HEK293 (cell line): ENCODE measurements at regions not wholly inside any gene's neighbourhood (a gene's known extent, or its start where the extent isn't known, plus 50 kb on each side); places are given as distances from the start of the nearest gene placed in this dataset.

Experiments
- FEZF1 ChIP-seq: fragments of 450-650 bp; formaldehyde crosslinking; IDR thresholded peaks from 2 replicates; pipeline ENCODE4 v1.5.1; 2016; ENCODE audit warnings: missing biosample characterization, missing genetic modification characterization
- SP7 ChIP-seq: fragments of 450-650 bp; formaldehyde crosslinking; IDR thresholded peaks from 2 replicates; pipeline ENCODE4 v1.5.1; 2016; ENCODE audit warnings: missing biosample characterization, missing genetic modification characterization
- ZNF501 ChIP-seq: fragments of 450-650 bp; formaldehyde crosslinking; IDR thresholded peaks from 2 replicates; pipeline ENCODE4 v1.5.1; 2016; ENCODE audit warnings: missing biosample characterization, missing genetic modification characterization
- TF ChIP-seq, protein P1 (sequence below): fragments of 450-650 bp; formaldehyde crosslinking; IDR thresholded peaks from 2 replicates; pipeline ENCODE4 v1.5.1; 2016; ENCODE audit warnings: missing biosample characterization, missing genetic modification characterization

DNA sequence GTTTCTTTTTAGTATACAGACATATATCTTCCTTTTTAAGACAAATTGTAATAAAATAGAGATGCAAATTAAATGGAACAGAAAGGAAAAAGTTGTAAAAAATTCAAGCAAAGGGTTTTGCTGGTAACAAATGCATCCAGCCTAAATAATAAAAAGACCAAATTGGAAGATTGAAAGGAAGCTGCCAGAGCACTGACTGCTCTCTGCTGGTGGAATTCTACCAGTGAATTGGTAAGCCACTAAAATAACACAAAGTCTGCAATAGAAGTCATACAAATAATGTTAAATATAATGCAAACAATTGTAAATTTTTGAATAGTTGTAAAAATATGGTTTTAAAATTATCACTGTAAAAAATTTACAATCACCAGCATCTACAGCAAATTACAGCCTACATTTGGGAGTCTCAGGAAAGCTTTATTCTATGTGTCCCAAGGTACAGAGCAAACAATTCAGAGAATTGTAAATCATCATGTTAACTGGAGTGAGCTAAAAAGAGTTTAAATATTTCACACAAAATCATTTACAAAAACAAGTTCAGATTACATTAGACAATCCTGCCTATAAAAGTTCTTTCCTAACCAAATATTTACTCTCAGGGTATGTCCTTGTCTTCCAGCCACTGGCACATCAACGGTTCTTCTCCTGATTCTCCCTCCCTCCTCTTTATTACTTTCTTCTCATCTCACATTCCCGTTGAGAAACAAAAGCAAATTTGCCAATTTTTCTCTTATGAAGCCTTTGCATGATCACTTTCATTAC, 1322.5 kb downstream of the PCDH7 start:
- TF ChIP-seq, protein P1, sequence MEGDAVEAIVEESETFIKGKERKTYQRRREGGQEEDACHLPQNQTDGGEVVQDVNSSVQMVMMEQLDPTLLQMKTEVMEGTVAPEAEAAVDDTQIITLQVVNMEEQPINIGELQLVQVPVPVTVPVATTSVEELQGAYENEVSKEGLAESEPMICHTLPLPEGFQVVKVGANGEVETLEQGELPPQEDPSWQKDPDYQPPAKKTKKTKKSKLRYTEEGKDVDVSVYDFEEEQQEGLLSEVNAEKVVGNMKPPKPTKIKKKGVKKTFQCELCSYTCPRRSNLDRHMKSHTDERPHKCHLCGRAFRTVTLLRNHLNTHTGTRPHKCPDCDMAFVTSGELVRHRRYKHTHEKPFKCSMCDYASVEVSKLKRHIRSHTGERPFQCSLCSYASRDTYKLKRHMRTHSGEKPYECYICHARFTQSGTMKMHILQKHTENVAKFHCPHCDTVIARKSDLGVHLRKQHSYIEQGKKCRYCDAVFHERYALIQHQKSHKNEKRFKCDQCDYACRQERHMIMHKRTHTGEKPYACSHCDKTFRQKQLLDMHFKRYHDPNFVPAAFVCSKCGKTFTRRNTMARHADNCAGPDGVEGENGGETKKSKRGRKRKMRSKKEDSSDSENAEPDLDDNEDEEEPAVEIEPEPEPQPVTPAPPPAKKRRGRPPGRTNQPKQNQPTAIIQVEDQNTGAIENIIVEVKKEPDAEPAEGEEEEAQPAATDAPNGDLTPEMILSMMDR (tag by site-specific recombination), result no peak
- TF ChIP-seq SP7, result no peak
- no peak for TF ChIP-seq FEZF1 (tag by site-specific recombination)
- no peak for TF ChIP-seq ZNF501
